GM20000 (cell line): ENCODE measurements at regions not wholly inside any gene's neighbourhood (a gene's known extent, or its start where the extent isn't known, plus 50 kb on each side); places are given as distances from the start of the nearest gene placed in this dataset.

ENCODE experiments used
- DNase-seq: peaks from one replicate; pipeline ENCODE4 v3.0.0; 2012; ENCODE audit warnings: low spot score
- TF ChIP-seq, protein P1 (sequence below): IDR thresholded peaks from 2 replicates; pipeline ENCODE4 v1.5.1; 2012; ENCODE audit warnings: mild to moderate bottlenecking, control low read depth; ENCODE audit errors: extremely low read depth, missing control alignments

DNA sequence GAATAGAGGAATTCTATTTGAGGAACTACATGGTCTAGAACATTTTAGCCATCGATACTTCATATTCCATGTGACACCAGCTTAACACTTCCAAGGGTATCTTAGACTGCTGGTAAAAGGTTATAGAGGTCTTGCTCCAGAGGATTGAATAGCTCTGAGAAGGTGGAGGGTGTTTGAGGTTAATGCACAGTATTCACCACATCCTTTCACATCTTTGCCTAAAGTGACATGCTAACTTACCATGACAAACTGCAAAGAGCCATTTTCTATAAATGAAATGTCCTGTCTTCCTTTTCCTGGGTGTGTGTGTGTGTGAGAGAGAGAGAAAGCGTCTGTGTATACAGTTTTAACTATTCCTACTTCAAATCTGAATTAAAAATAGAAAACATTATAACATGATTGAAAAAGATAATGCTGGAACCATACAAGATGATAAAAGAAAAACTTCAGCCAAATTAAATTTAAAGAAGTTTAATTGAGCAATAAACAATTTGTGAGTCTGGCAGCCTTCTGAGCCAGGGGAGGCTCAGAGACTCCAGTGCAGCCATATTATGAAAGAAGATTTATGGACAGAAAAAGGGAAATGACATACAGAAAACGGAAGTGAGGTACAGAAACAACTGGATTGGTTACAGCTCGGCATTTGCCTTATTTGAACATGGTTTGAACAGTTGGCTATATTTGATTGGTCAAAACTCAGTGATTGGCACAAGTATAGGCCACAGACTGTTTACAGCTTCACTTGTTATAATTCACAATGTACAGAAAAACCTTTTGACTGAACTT, 320.9 kb upstream of the CCDC179 start:
- no peak for DNase-seq
- TF ChIP-seq, protein P1, sequence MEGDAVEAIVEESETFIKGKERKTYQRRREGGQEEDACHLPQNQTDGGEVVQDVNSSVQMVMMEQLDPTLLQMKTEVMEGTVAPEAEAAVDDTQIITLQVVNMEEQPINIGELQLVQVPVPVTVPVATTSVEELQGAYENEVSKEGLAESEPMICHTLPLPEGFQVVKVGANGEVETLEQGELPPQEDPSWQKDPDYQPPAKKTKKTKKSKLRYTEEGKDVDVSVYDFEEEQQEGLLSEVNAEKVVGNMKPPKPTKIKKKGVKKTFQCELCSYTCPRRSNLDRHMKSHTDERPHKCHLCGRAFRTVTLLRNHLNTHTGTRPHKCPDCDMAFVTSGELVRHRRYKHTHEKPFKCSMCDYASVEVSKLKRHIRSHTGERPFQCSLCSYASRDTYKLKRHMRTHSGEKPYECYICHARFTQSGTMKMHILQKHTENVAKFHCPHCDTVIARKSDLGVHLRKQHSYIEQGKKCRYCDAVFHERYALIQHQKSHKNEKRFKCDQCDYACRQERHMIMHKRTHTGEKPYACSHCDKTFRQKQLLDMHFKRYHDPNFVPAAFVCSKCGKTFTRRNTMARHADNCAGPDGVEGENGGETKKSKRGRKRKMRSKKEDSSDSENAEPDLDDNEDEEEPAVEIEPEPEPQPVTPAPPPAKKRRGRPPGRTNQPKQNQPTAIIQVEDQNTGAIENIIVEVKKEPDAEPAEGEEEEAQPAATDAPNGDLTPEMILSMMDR: no peak

DNA sequence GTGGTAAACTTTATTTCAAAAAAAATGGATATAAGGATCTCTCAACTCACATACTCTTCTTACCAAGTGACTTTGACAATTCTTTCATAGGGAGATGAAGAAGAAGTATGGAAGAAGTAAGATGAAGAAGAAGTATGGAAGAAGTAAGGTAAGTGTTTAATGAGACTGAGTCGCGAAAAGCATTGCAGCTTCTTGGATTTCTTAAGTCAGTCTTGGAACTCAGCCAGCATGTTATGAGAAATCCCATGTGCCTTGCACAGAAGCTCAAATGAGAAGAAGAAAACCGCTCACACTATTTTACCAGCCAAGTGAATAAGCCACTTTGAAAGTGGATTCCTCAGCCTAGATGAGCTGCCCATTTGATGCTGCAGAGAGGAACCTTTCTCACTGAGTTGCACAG, 332.0 kb upstream of the CCDC179 start:
- TF ChIP-seq, protein P1: no peak

DNA sequence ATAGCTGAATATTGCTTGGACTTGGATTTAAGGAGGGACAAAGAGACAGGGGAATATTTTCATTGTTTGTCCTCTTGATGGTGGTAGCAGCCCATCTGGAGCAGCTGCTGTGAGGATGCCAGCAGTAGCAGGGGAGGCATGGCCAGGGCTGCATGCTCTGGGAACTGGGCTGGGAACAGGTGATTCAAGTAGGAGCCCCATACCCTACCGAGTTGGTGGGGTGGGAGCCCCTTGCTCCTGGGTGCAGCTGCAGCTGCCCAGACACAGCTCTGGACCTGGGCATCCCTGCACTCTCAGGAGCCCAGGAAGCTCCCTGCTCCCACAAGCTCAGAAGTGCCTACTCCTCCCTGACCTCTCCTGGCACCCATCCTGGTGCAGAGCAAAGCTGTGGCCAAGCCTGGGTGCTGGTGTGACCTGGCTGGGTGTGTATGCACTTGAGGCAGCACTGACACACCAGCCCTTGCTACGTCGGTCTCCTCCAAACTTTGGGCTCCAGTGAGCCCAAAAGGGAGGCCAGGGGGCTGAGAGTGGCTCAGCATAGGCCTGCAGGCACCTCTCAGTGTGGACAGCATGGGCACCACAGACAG, 341.8 kb upstream of the CCDC179 start:
- no peak for DNase-seq
- TF ChIP-seq, protein P1: no peak

More for the DNA sequence above, 332.0 kb upstream of the CCDC179 start:
- no peak for DNase-seq

DNA sequence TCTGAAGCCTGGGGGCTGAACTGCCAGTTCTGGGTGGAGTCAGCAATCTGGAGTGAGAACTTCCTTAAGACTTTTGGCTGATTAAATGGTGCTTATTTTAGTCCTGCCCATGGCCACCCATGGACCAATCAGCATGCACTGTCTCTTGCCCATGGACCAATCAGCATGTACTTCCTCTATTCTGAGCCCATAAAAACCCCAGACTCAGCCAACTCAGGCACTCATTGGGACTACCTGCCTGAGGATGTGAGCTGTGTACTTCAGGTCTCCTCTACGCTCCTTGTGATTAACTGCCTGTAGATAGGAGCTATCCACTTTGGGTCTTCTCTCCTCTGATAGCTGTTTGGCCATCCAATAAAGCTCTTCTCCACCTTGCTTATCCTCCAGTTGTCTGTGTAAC, 342.3 kb upstream of the CCDC179 start:
- DNase-seq: no peak
- TF ChIP-seq, protein P1: no peak

DNA sequence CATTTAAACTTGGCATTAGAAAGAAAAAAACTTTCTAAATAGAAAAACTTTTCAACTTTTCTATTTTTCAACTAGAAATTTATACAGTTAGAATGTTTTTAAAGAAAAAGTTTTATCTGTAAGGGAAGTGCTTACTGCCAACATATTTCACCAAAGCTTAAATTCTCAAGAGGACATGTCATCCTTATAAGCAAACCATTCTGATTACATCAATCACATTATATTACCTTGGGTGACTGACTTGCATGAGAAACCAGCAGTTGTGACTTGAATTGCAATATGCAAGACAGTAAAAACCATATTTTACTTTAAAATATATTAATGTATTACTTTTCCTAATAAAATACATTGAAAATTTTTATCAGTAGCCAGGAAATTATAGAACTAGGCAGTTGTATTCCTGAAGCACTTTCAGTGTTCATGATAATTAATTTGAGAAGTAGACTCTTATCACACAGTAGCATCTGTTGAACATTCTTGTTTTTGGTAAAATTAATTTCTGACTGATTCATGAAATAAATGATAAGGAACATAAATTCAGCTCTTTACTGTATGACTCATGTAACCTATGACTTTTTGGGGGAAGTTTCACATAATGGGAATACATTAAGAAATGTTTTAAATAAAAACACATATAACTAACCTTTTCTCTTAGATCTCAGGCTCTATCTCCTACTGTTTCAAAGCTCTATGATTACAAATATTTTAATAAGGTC, 345.0 kb upstream of the CCDC179 start:
- DNase-seq: no peak
- TF ChIP-seq, protein P1: no peak

DNA sequence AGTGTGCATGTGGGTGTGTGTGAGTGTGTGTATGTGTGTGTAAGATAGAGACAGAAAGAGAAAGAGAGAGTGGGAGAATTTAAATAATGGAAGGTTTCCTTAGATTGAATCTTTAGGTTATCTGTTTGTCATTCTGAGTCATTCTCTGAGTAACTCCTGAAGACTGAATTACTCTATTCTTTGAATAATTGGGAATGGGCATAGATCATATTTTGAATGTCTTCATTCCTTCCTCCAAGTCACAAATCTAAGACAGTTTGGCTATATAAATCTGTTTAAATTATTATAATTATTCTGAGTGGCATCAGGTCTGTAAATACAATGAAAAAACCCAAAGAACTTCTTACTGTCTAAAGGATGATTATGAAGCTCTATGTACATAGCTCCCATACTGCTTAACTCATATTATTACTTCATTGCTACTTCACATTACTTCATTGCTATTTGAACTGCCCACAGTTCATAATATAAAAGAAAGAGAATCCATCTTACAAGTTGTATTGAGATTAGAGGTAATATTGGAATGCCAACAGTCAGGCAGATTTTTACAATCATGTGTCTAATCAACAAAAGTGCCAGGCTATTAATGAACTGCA, 346.6 kb upstream of the CCDC179 start:
- TF ChIP-seq, protein P1: no peak
- DNase-seq: no peak

DNA sequence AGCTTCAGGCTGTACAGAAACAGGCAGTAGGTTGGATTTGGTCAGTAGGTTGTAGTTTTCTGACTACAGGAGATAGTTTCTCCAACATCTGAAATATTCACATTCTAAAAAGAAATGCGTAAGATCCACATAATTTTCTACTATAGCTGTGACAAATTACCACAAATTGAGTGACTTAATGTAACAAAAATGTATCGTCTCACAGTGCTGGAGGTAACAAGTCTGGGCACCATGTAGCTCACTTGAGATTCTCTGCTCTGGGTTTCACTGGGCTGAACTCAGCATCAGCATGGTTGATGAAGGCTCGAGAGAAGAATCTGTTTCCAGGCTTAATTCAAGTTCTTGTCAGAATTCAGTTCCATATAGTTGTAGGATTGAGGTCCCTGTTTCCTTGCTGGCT, 350.9 kb upstream of the CCDC179 start:
- TF ChIP-seq, protein P1: no peak
- DNase-seq: no peak
